LHCN-M2 (cell line): ENCODE measurements at regions not wholly inside any gene's neighbourhood (a gene's known extent, or its start where the extent isn't known, plus 50 kb on each side); places are given as distances from the start of the nearest gene placed in this dataset.

Experiments used
- DNase-seq: peaks from one replicate; pipeline ENCODE4 v3.0.0-alpha.2; 2012; ENCODE audit warnings: low read depth

DNA sequence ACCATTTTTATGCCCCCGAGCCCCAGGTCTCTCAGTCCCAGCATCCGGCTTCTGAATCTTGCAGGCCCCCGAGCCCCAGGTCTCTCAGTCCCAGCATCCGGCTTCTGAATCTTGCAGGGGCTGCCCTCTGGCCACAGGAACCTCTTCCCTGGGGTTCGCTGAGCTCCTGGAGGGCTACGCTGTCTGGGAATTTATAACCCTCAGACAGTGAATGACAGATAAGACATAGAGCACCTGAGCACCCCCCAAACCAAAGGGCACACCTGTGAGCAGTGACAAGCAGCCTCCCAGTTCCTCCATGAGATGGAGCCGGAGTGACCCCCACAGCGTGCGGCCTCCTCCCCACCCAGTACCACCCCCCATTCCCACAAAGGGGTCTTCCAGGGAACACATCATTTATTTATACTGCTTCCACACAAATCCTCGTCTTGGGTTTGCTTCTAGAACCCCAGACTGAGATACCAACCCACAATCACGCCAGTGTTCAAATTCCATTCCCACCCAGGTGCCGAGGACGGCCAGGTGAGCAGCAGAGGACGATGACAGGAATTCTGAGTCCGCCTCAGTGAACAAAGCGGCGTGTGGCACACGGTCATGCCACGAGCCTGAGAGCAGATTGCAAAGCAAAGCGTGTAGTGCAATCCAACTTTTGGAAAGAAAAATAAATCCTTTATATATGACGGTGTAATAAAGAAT lies 57.7 kb upstream of the FAM20C start:
- DNase-seq = no peak

GRCh38 chr7:135257-135653 lies 57.1 kb upstream of the FAM20C start:
- no peak for DNase-seq

GRCh38 chr7:135731-136645 lies 56.4 kb upstream of the FAM20C start:
- DNase-seq = no peak

- DNase-seq = no peak
Observed at GRCh38 chr7:137094-137891, 55.1 kb upstream of the FAM20C start.

- DNase-seq = no peak
Observed at GRCh38 chr7:139131-139530, 53.2 kb upstream of the FAM20C start.

DNA sequence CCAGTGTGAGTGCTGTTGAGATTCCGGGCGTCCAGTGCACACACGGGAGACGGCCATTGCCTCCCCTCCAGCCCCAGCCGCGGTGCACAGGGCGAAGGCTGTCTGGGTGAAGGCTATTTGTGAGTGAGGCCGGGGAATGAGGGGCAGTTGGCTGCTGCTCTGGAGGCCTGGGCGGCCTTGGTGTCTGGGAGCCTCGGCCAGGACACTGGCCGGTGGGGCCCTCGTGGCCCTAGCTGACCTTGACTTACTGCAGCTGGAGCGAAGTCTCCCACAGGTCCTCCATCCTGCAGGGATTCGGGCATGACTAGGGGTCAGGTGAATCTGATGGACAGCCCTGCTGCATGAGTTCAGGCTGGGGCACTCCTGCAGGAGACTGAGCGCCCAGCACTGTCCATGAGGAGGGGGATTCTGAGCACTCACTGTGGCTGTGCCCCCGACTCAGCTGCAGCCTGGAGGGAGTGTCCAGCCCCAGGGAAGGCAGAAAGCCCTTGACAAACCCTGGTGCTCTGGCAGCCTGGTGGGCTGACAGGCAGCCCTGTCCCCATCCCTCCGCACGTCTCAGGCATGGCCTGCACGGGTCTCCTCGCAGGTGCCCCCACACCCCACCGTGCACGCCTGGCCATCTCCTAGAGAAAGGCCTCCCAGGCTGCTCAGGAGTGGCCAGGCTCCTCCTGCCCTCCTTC lies 52.7 kb upstream of the FAM20C start:
- no peak for DNase-seq

GRCh38 chr7:140996-141395 lies 51.4 kb upstream of the FAM20C start:
- no peak for DNase-seq

- no peak for DNase-seq
Observed at GRCh38 chr7:142248-142941, 50.0 kb upstream of the FAM20C start.
